GM21390 (cell line): ENCODE measurements at regions not wholly inside any gene's neighbourhood (a gene's known extent, or its start where the extent isn't known, plus 50 kb on each side); places are given as distances from the start of the nearest gene placed in this dataset.

Experiments used
- ATAC-seq: cut with Tn5 transposase; IDR thresholded peaks from one replicate; pipeline ENCODE4 v1.9.1; 2021; ENCODE audit not compliant: unreplicated experiment

- ATAC-seq, result no peak
Observed at GRCh38 chr4:153034681-153035080, 98.6 kb downstream of the FHDC1 start.

GRCh38 chr4:153036931-153037482 is 100.9 kb downstream of the FHDC1 start:
- ATAC-seq, result no peak

DNA sequence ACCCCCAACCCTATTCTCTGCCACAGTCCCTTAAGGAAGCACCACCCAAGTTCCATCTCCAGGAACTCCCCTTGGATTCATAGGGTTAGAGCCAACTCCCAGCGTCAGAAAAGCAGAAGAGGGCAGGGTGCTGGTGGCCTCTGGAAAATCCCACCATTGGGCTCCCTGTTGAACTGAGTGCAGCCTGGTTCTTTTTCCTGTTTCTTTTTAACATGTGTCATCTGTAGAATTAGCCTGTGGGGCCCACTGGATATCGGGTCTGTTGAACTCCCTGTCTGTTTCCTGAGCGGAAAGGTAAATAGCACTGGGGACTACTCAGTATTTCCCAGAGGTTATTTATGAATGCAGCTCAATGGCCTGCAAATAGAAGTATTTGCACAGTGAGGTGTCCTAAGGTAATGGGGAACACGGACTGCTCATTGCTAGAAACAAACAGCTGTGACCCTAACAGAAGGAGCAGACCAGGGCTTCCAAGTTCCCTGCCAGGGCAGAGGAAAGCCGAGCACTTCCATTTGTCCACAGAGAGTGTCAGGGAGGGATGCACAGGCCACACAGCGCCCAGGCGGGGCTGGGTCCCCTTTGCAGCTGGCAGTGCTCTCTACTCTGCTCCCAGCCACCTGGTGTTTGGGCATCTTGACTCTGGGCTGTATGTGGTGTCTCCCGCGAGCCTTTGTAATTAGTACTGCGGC is 102.6 kb downstream of the FHDC1 start:
- no peak for ATAC-seq

DNA sequence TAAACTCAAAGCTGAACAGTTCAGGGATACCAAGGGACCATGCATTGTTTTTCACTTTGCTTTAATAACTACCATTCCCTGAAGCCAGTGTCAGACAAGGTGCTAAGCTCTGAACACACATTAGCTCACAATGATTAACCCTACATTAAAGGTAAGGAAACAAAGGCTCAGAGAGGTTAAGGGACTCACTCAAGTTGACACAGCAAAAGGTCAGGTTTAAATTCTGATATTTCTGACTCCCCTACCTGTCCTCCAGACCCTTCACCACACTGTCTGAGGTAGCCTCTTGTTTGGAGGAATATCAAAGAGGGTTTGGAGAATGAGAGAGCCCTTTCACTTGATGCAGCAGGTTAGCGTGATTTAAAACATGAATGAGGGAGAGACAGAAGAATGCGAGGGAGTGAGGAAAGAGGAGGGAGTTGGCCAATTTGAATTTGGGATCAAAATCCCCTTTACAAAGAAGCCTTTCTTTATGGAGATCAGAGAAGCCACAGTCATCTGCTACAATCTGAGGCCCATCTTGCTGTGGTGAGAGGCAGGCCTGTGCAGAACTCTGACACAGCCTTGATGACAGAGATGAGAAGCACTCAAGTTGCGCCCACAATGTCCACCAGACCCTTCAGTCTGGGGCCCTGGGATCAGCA is 103.5 kb downstream of the FHDC1 start:
- no peak for ATAC-seq

GRCh38 chr4:153040677-153041076 is 104.6 kb downstream of the FHDC1 start:
- no peak for ATAC-seq

GRCh38 chr4:153044036-153044435 is 107.9 kb downstream of the FHDC1 start:
- no peak for ATAC-seq

GRCh38 chr4:153045111-153045982 is 109.2 kb downstream of the FHDC1 start:
- no peak for ATAC-seq

DNA sequence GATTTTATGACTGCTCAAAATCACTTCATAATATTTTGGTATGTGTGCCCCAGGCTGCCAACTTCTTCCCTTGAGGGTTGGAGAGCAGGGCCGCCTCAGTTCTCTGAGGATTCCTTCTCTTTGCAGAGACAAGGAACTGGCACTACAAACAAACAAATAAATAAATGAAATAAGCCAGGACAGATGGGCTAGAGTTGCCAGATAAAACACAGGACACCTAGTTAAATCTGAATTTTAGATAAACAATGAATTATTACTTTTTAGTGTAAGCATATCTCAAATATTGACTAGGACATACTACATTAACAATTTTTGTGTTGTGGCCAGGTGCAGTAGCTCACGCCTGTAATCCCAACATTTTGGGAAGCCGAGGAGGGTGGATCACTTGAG is 122.5 kb downstream of the FHDC1 start:
- ATAC-seq, result no peak

DNA sequence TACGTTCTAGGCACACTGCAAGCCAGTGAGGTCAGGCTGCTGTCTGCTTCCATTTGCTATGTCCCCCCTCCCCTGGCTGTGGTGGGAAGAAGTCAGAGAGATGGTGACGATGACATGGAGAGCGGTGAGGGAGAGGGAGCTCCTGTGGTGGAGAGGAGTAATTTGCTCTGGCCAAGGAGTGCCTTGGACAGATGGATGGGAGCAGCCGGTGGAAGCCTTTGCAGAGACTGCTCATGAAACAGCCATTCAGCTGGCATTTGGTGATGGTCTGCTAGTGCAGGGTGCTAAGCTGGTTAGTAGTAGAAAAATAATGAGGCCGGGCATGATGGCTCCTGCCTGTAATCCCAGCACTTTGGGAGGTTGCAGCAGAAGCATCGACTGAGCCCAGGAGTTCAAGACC is 124.1 kb downstream of the FHDC1 start:
- ATAC-seq, result no peak

- no peak for ATAC-seq
Observed at GRCh38 chr4:153061971-153062370, 125.8 kb downstream of the FHDC1 start.

DNA sequence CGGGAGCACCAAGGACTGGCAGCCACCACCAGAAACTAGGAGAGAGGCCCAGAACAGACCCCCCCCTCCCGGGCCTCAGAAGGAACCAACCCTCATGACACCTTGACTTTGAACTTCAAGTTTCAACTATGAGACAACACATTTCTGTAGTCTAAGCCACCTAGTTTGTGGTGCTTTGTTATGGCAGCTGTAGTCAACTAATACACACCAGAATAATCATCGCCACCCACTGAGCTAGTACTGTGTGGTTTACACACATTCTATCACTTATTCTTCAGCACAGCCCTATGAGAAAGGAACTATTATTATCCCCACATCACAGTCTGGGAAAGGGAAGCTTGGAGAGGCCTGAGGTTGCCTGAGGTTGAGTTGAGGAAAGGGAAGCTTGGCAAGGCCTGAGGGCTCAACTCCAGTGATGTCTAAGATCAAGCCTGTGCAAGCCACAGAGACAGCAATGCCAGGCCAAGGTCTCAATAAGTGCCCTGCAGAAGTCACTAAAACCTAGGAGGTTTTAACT is 126.6 kb downstream of the FHDC1 start:
- no peak for ATAC-seq

- ATAC-seq, result no peak
Observed at GRCh38 chr4:153063490-153063889, 127.4 kb downstream of the FHDC1 start.

- no peak for ATAC-seq
Observed at GRCh38 chr4:153064571-153064970, 128.4 kb downstream of the FHDC1 start.

- ATAC-seq, result no peak
Observed at GRCh38 chr4:153065276-153065675, 129.2 kb downstream of the FHDC1 start.

DNA sequence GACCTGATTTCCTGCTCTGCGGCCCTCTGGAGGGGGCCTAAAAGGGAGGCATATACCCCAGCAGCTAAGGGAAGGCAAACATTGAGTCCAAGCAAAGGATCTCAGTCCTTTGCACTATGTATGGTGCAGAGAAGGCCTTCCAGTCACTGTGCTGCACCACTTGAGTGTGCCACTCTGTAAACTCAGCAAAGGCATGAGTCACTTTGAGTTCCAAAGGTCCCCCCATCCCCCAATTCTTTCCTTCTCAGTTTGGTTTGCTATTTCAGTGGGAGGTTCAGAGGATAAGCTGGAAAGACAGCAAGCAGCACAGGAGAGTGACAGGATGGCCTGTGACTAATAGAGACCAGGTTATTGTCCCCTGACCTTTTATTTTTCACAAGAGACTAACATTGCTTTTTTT is 131.3 kb downstream of the FHDC1 start:
- ATAC-seq, result no peak

DNA sequence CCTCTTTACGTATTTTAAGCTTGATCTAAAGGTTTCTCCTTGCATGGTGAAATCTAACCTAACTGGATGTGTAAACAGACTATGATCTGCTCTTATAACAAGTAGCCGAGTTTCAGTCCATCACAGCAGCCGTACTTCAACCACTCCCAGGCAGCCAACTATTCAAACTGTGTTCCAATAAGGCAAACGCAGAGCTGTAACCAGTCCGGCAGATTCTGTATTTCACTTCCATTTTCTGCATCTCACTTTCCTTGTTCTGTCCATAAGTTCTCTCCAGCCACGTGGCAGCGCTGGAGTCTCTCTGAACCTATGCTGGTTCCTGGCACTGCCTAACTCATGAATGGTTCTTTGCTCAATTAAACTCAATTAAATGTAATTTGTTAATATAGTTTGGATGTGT is 132.6 kb downstream of the FHDC1 start:
- ATAC-seq, result no peak

DNA sequence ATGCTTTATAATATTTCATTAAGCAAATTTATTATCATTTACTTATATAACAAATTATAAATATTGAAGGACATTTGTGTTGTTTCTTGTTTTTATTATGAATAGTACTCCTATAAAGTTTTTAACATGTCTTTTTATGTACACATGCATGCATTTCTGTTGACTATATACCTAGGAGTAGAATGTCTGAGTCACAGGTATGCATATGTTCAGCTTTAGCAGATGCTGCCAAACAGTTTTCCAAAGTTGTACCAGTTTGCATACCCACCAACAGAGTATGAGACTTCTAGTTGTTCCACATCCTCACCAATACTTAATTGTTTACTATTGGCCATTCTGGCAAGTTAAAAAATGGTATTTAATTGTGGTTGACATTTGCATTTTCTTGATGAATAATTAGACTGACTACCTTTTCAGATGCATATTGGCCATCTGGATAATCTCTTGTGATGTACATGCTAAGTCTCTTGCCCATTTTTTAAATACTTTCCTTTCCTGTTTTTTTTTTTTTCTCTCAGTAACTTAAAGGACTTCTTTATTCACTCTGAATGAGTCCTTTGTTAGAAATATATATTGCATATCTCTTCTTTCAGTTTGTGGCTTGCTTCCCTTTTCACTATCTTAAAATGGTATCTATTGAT is 132.2 kb upstream of the TRIM2 start:
- ATAC-seq, result no peak

GRCh38 chr4:153072661-153073060 is 131.6 kb upstream of the TRIM2 start:
- ATAC-seq, result no peak

GRCh38 chr4:153074486-153074885 is 129.8 kb upstream of the TRIM2 start:
- no peak for ATAC-seq

DNA sequence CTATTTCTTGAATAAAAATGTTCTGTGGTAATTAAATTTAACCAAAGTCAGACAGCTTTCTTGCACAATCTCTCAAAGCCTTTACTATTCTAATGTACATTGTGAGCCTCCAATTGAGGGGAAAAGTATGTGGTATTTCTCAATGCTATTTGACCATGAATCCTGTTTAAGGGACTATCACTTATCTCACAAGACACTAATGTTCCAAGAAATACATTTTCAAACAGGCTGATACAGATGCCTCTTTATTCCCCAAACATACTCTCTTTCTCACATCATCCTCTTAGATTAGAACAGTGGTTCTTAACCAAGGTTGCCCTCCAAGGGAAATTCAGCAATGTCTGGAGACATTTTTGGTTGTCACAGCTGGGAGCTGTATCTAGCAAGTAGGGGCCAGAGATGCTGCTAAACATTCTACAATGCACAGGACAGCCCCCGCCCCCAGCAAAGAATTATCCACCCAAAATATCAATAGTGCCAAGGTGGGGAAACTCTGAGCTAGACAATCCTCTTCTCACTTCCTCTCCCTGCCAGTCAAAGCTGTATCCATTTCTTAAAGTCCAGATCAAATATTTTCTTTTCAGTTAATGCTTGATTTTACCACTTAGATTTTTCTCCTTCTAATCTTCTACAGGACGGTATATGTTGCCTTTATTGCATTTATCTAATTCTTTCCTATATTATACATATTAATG is 129.2 kb upstream of the TRIM2 start:
- ATAC-seq, result no peak
